Activated T-helper 17 cell treated with anti-CD3 and anti-CD28 coated beads, Interleukin-2, amount 50 U/mL, for 72 hours (primary cell): ENCODE measurements at regions not wholly inside any gene's neighbourhood (a gene's known extent, or its start where the extent isn't known, plus 50 kb on each side); places are given as distances from the start of the nearest gene placed in this dataset.

ENCODE experiments used
- ATAC-seq: fragments of 150-1000 bp; cut with Tn5 transposase; replicated peaks from 2 replicates; pipeline ENCODE4 v1.10.0; 2021; ENCODE audit warnings: mild to moderate bottlenecking, moderate library complexity
- H3K27ac Mint-ChIP-seq: one replicate; pipeline ENCODE4 v1.8.0; 2022; ENCODE audit warnings: mixed read lengths
- H3K27me3 Mint-ChIP-seq: one replicate; pipeline ENCODE4 v1.8.0; 2022; ENCODE audit warnings: mixed read lengths
- H3K36me3 Mint-ChIP-seq: one replicate; pipeline ENCODE4 v1.8.0; 2022; ENCODE audit warnings: low read depth, mild to moderate bottlenecking, mixed read lengths
- H3K4me1 Mint-ChIP-seq: one replicate; pipeline ENCODE4 v1.8.0; 2022; ENCODE audit warnings: mixed read lengths
- H3K4me3 Mint-ChIP-seq: one replicate; pipeline ENCODE4 v1.8.0; 2022; ENCODE audit warnings: mild to moderate bottlenecking, mixed read lengths
- H3K9me3 Mint-ChIP-seq: one replicate; pipeline ENCODE4 v1.8.0; 2022; ENCODE audit warnings: mixed read lengths

GRCh38 chr16:87186876-87187533 lies 130.2 kb downstream of the C16orf95 start:
- Mint-ChIP-seq H3K27me3 (no peaks in the 10 kb centered on the region), H3K9me3 (peaks cover 14% of the 10 kb centered on the region), H3K27ac (no peak overlapping the region), H3K36me3 (no peaks in the 10 kb centered on the region), H3K4me3 (no peak overlapping the region), H3K4me1 (peaks cover 7% of the 10 kb centered on the region)
- no peak for ATAC-seq

GRCh38 chr16:87188104-87188503 lies 129.1 kb downstream of the C16orf95 start:
- no peaks in the 10 kb centered on the region for H3K36me3 Mint-ChIP-seq
- H3K9me3 Mint-ChIP-seq: peaks cover 14% of the 10 kb centered on the region
- H3K27ac Mint-ChIP-seq: no peak overlapping the region
- no peak for ATAC-seq
- no peak overlapping the region for H3K4me3 Mint-ChIP-seq
- H3K4me1 Mint-ChIP-seq: peaks cover 7% of the 10 kb centered on the region
- H3K27me3 Mint-ChIP-seq: no peaks in the 10 kb centered on the region

- peaks cover 14% of the 10 kb centered on the region for H3K9me3 Mint-ChIP-seq
- H3K36me3 Mint-ChIP-seq: no peaks in the 10 kb centered on the region
These were observed 127.8 kb downstream of the C16orf95 start for GRCh38 chr16:87189426-87189825.

GRCh38 chr16:87190288-87191230 lies 126.6 kb downstream of the C16orf95 start:
- Mint-ChIP-seq H3K27ac (no peak overlapping the region), H3K9me3 (peaks cover 14% of the 10 kb centered on the region)

More at GRCh38 chr16:87189426-87189825, 127.8 kb downstream of the C16orf95 start:
- Mint-ChIP-seq H3K27ac (no peak overlapping the region), H3K4me3 (no peak overlapping the region), H3K27me3 (no peaks in the 10 kb centered on the region), H3K4me1 (peaks cover 7% of the 10 kb centered on the region)
- ATAC-seq: no peak

GRCh38 chr16:87192452-87193073 lies 124.6 kb downstream of the C16orf95 start:
- H3K4me3 Mint-ChIP-seq: no peak overlapping the region
- H3K4me1 Mint-ChIP-seq: no peaks in the 10 kb centered on the region
- peaks cover 6% of the 10 kb centered on the region for H3K9me3 Mint-ChIP-seq
- no peaks in the 10 kb centered on the region for H3K27me3 Mint-ChIP-seq
- no peak for ATAC-seq
- H3K36me3 Mint-ChIP-seq: no peaks in the 10 kb centered on the region
- no peak overlapping the region for H3K27ac Mint-ChIP-seq

More at GRCh38 chr16:87190288-87191230, 126.6 kb downstream of the C16orf95 start:
- Mint-ChIP-seq H3K4me3 (no peak overlapping the region), H3K4me1 (peaks cover 7% of the 10 kb centered on the region), H3K27me3 (no peaks in the 10 kb centered on the region), H3K36me3 (no peaks in the 10 kb centered on the region)
- ATAC-seq: no peak

GRCh38 chr16:87194172-87194571 lies 123.0 kb downstream of the C16orf95 start:
- Mint-ChIP-seq H3K4me1 (no peaks in the 10 kb centered on the region), H3K27ac (no peak overlapping the region), H3K36me3 (no peaks in the 10 kb centered on the region), H3K27me3 (no peaks in the 10 kb centered on the region), H3K9me3 (no peaks in the 10 kb centered on the region), H3K4me3 (no peak overlapping the region)
- no peak for ATAC-seq

- Mint-ChIP-seq H3K36me3 (no peaks in the 10 kb centered on the region), H3K4me3 (no peak overlapping the region), H3K4me1 (no peaks in the 10 kb centered on the region), H3K27ac (no peak overlapping the region), H3K27me3 (no peaks in the 10 kb centered on the region), H3K9me3 (no peaks in the 10 kb centered on the region)
- no peak for ATAC-seq
These were observed 122.0 kb downstream of the C16orf95 start for GRCh38 chr16:87195161-87195560.

- Mint-ChIP-seq H3K27me3 (no peaks in the 10 kb centered on the region), H3K36me3 (no peaks in the 10 kb centered on the region), H3K4me1 (no peaks in the 10 kb centered on the region)
These were observed 121.0 kb downstream of the C16orf95 start for GRCh38 chr16:87196231-87196630.

GRCh38 chr16:87196661-87197060 lies 120.5 kb downstream of the C16orf95 start:
- no peak for ATAC-seq
- H3K4me3 Mint-ChIP-seq: no peak overlapping the region
- H3K36me3 Mint-ChIP-seq: no peaks in the 10 kb centered on the region
- H3K27ac Mint-ChIP-seq: no peak overlapping the region
- H3K9me3 Mint-ChIP-seq: no peaks in the 10 kb centered on the region
- H3K27me3 Mint-ChIP-seq: no peaks in the 10 kb centered on the region
- no peaks in the 10 kb centered on the region for H3K4me1 Mint-ChIP-seq

More at GRCh38 chr16:87196231-87196630, 121.0 kb downstream of the C16orf95 start:
- Mint-ChIP-seq H3K4me3 (no peak overlapping the region), H3K9me3 (no peaks in the 10 kb centered on the region), H3K27ac (no peak overlapping the region)
- no peak for ATAC-seq

- Mint-ChIP-seq H3K27me3 (peaks cover 4% of the 10 kb centered on the region), H3K4me3 (no peak overlapping the region), H3K27ac (no peak overlapping the region), H3K9me3 (no peaks in the 10 kb centered on the region), H3K36me3 (no peaks in the 10 kb centered on the region), H3K4me1 (no peaks in the 10 kb centered on the region)
- no peak for ATAC-seq
These were observed 118.8 kb downstream of the C16orf95 start for GRCh38 chr16:87198328-87198832.

- no peak overlapping the region for H3K4me3 Mint-ChIP-seq
- ATAC-seq: no peak
- H3K4me1 Mint-ChIP-seq: no peaks in the 10 kb centered on the region
- peaks cover 4% of the 10 kb centered on the region for H3K27me3 Mint-ChIP-seq
- no peaks in the 10 kb centered on the region for H3K9me3 Mint-ChIP-seq
- no peak overlapping the region for H3K27ac Mint-ChIP-seq
- no peaks in the 10 kb centered on the region for H3K36me3 Mint-ChIP-seq
These were observed 118.3 kb downstream of the C16orf95 start for GRCh38 chr16:87198881-87199280.

GRCh38 chr16:87199379-87199778 lies 117.8 kb downstream of the C16orf95 start:
- H3K27me3 Mint-ChIP-seq: peaks cover 4% of the 10 kb centered on the region
- ATAC-seq: no peak
- H3K36me3 Mint-ChIP-seq: no peaks in the 10 kb centered on the region
- H3K27ac Mint-ChIP-seq: no peak overlapping the region
- H3K4me3 Mint-ChIP-seq: no peak overlapping the region
- H3K9me3 Mint-ChIP-seq: no peaks in the 10 kb centered on the region
- no peaks in the 10 kb centered on the region for H3K4me1 Mint-ChIP-seq

GRCh38 chr16:87199901-87200300 lies 117.3 kb downstream of the C16orf95 start:
- Mint-ChIP-seq H3K9me3 (no peaks in the 10 kb centered on the region), H3K4me3 (no peak overlapping the region), H3K27ac (no peak overlapping the region), H3K27me3 (peaks cover 4% of the 10 kb centered on the region), H3K4me1 (no peaks in the 10 kb centered on the region), H3K36me3 (no peaks in the 10 kb centered on the region)
- no peak for ATAC-seq

GRCh38 chr16:87200637-87201036 lies 116.6 kb downstream of the C16orf95 start:
- H3K36me3 Mint-ChIP-seq: no peaks in the 10 kb centered on the region
- no peaks in the 10 kb centered on the region for H3K9me3 Mint-ChIP-seq
- H3K27ac Mint-ChIP-seq: no peak overlapping the region
- H3K4me1 Mint-ChIP-seq: no peaks in the 10 kb centered on the region
- H3K27me3 Mint-ChIP-seq: peaks cover 4% of the 10 kb centered on the region
- no peak overlapping the region for H3K4me3 Mint-ChIP-seq
- no peak for ATAC-seq
